Large intestine (tissue), 3 donors: ENCODE measurements at regions not wholly inside any gene's neighbourhood (a gene's known extent, or its start where the extent isn't known, plus 50 kb on each side); places are given as distances from the start of the nearest gene placed in this dataset.
A peak's percentile ranks its signal among the peaks of the same experiment; 100 is the strongest.
"Not testable (repeated sequence)": the region's sequence is repeated elsewhere in the genome, so short reads cannot be mapped to it uniquely, and the experiment has no call there.

Experiments
- DNase-seq, 2 donors: peaks; one replicate each; pipeline versions ENCODE4 v3.0.0 to v3.0.0-alpha.2; 2013
- H3K27ac ChIP-seq: one replicate; pipeline ENCODE4 v1.5.1; 2013; ENCODE audit warnings: low read length
- H3K27me3 ChIP-seq: 2 replicates; pipeline ENCODE4 v1.6.1; 2013; ENCODE audit warnings: low read length; ENCODE audit not compliant: control insufficient read depth, insufficient read depth
- H3K36me3 ChIP-seq: 2 replicates; pipeline ENCODE4 v1.6.1; 2013; ENCODE audit warnings: low read length; ENCODE audit not compliant: control insufficient read depth, insufficient read depth
- H3K4me1 ChIP-seq: one replicate; pipeline ENCODE4 v1.6.1; 2013; ENCODE audit warnings: low read length; ENCODE audit not compliant: control insufficient read depth, insufficient read depth
- H3K4me3 ChIP-seq: one replicate; pipeline ENCODE4 v1.5.1; 2013; ENCODE audit warnings: low read length
- H3K9me3 ChIP-seq: one replicate; pipeline ENCODE4 v1.6.1; 2013; ENCODE audit warnings: mild to moderate bottlenecking, low read depth, low read length, moderate library complexity; ENCODE audit not compliant: control insufficient read depth
- WGBS: methylation state at CpG from one replicate; pipeline ENCODE4 v1.1.5; 2013; ENCODE audit warnings: low lambda C conversion rate; ENCODE audit not compliant: insufficient coverage; 5-methylcytosine and 5-hydroxymethylcytosine counted together

- no CpG with 5 or more reads among the region's 13 CpGs for WGBS
- not testable (repeated sequence) for H3K27ac ChIP-seq, H3K27me3 ChIP-seq, H3K4me3 ChIP-seq, H3K4me1 ChIP-seq, H3K36me3 ChIP-seq, DNase-seq, H3K9me3 ChIP-seq
Observed at GRCh38 chr21:6095304-6095703, 4426.1 kb upstream of the TPTE start.

DNA sequence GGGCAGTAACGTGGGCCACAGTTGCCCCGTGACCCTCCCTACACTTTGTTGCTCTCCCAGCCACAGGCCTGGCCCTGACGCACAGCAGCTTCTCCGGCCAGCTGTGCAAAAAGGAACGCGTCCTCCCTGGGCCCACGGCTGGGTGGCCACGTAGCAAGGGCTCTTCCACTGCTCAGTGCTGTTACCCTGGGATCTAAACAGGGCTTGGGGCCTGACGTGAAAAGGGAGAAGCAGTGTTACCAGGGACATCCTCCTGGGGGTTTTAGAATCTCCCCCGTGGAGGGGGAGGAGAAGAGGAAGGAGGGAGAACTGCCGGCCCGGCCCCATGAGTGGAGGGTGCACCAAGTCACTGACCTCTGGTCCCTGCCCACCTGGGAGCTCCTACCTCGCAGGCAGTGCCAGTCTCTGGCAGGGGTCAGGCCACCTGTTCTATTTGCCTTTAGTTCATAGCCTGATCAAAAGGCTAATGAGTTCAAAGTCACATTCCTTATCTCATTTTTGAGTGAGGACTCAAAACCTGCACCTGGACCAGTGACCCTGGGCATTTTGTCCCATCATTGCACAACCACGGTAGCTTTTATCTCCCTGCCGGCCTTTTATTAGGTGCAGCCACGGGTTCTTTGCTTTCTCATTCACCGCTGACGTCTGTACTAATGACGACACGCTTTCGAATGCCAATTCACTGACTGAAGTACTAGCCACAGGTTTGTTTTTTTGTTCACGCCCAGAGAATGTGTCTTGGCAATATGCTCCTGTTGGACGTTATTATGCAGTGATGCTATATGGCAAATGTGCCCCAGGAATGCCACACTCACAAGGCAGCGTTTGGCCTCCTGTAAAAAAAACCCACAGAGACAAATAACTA, 4424.6 kb upstream of the TPTE start:
- not testable (repeated sequence) for H3K9me3 ChIP-seq, H3K27ac ChIP-seq, H3K27me3 ChIP-seq, DNase-seq, H3K4me1 ChIP-seq, H3K36me3 ChIP-seq, H3K4me3 ChIP-seq
- no CpG with 5 or more reads among the region's 24 CpGs for WGBS

- no CpG with 5 or more reads among the region's 4 CpGs for WGBS
- H3K27me3 ChIP-seq, H3K9me3 ChIP-seq, H3K36me3 ChIP-seq, DNase-seq, H3K4me3 ChIP-seq, H3K4me1 ChIP-seq: not testable (repeated sequence)
- H3K27ac ChIP-seq: peak overlapping the region; percentile 85
Observed at GRCh38 chr21:6097736-6098135, 4423.6 kb upstream of the TPTE start.

- H3K4me1 ChIP-seq, H3K4me3 ChIP-seq, H3K9me3 ChIP-seq, H3K27me3 ChIP-seq, H3K36me3 ChIP-seq, DNase-seq: not testable (repeated sequence)
- H3K27ac ChIP-seq: peak overlapping the region; percentile 85
- WGBS: no CpG with 5 or more reads among the region's 8 CpGs
Observed at GRCh38 chr21:6098191-6098935, 4423.0 kb upstream of the TPTE start.

GRCh38 chr21:6101588-6101987, 4419.8 kb upstream of the TPTE start:
- no CpG with 5 or more reads among the region's 9 CpGs for WGBS
- not testable (repeated sequence) for H3K36me3 ChIP-seq, H3K27me3 ChIP-seq, H3K4me1 ChIP-seq, DNase-seq, H3K9me3 ChIP-seq, H3K27ac ChIP-seq, H3K4me3 ChIP-seq

- H3K4me1 ChIP-seq, H3K9me3 ChIP-seq, H3K27me3 ChIP-seq, H3K36me3 ChIP-seq, DNase-seq, H3K27ac ChIP-seq, H3K4me3 ChIP-seq: not testable (repeated sequence)
- WGBS: no CpG with 5 or more reads among the region's 8 CpGs
Observed at GRCh38 chr21:6104546-6104945, 4416.8 kb upstream of the TPTE start.

DNA sequence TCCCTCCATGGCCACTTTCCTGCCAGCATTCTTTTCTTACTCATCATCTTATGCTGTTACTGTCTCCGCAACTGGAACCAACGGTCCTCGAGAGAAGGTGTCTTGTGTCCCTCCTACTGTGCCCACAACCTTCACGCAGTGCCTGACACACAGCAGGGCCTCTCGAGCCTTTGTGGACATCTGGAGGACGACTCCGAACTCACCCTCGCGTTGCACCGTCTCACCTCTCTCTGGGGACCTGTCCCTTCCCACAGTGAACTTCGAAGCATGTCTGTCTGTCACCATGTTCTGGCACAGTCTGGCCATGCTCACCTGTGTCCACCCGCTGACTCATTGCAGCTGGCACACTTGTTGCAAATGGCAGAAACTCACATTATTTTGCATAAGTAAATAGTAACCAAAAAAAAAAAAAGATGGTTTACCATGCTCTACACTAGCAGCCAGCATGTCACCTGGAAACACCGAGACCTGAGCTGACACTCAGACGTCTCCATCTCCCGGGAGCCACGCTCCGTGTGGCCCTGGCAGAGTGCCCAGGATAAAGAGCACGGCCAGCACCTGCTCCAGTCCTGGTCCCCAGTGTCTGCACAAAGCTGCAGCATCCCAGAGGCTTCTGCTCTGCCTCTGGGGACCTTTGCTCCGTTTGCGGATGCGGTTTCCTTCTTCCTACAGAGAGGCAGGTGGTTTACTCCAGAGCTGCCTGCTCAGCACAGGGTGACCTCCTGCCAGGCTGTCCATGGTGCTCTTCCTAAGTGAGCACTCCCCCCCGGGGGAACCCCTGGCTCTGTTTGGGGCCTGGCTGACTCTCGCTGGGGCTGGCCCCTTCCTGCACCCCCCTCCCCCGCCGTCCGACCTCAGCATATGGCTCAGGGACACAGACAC, 4414.5 kb upstream of the TPTE start:
- DNase-seq: not testable (repeated sequence)

GRCh38 chr21:6108894-6109293, 4412.5 kb upstream of the TPTE start:
- not testable (repeated sequence) for DNase-seq, H3K4me1 ChIP-seq
- no CpG with 5 or more reads among the region's 6 CpGs for WGBS

More for the DNA sequence above, 4414.5 kb upstream of the TPTE start:
- not testable (repeated sequence) for H3K36me3 ChIP-seq, H3K27me3 ChIP-seq, H3K4me1 ChIP-seq, H3K27ac ChIP-seq, H3K4me3 ChIP-seq, H3K9me3 ChIP-seq
- WGBS: no CpG with 5 or more reads among the region's 26 CpGs

DNA sequence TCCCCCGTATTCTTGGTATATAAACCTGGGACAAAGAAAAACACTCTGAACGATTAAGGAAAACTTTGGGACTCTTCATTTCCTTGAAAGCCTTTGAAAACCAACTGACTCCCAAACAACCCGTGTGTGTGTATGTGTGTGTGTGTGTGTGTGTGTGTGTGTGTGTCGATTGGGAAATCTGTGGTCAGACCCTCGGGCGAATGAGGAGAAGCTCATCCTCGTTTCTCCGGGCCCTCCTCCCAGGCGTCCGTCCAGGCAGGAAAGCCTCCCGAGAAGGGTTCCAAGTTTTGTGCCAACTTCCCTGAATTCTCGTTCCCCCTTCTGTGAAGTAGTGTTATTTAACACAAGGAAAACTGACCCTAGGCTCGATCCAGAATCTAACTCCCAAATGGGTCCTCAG, 4411.6 kb upstream of the TPTE start:
- no CpG with 5 or more reads among the region's 13 CpGs for WGBS

More at GRCh38 chr21:6108894-6109293, 4412.5 kb upstream of the TPTE start:
- not testable (repeated sequence) for H3K36me3 ChIP-seq, H3K27ac ChIP-seq, H3K4me3 ChIP-seq, H3K27me3 ChIP-seq, H3K9me3 ChIP-seq

GRCh38 chr21:6110716-6111343, 4410.6 kb upstream of the TPTE start:
- H3K36me3 ChIP-seq, H3K27me3 ChIP-seq, H3K9me3 ChIP-seq, H3K4me3 ChIP-seq, DNase-seq, H3K27ac ChIP-seq, H3K4me1 ChIP-seq: not testable (repeated sequence)
- no CpG with 5 or more reads among the region's 110 CpGs for WGBS

More for the DNA sequence above, 4411.6 kb upstream of the TPTE start:
- H3K27ac ChIP-seq, H3K4me1 ChIP-seq, H3K4me3 ChIP-seq, H3K9me3 ChIP-seq, H3K36me3 ChIP-seq, H3K27me3 ChIP-seq: not testable (repeated sequence)
- DNase-seq: peak in 1 of 2 donors; percentile 4
